ENCODE measurements at regions not wholly inside any gene's neighbourhood (a gene's known extent, or its start where the extent isn't known, plus 50 kb on each side); places are given as distances from the start of the nearest gene placed in this dataset.

DNA sequence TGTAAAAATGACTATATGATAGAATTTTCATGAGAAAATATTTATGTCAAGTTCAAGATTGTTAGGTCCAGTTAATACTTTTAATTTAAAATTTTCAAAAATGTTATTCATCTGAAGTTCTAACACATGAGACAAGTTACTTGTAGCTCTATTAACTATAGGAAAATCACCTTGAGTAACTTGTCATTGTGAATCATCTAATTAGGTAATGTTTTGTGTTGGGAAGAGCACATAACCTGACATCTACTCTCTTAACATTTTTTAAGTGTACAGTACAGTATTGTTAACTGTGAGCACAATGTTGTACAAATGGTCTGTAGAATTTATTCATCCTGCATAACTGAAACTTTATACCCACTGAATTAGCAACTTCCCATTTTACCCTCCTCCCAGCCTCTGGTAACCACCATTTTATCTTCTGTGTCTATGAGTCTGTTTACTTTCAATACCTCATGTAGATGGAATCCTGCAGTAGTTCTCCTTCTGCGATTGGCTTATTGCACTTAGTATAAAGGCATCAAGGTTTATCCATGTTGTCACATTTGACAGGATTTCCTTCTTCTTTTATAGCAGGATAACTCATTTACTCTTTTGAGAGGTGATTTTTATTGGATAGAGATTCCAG, 54.6 kb downstream of the ARL4A start:
- no peaks in the 10 kb centered on the region for H3K36me3 Mint-ChIP-seq (ENCODE audit: low read depth)
- DNase-seq = no peak
- no peaks in the 10 kb centered on the region for H3K9me3 Mint-ChIP-seq
- H3K27me3 Mint-ChIP-seq = no peaks in the 10 kb centered on the region
- H3K27ac Mint-ChIP-seq = no peak overlapping the region
- H3K4me3 Mint-ChIP-seq = no peak overlapping the region
- H3K4me1 Mint-ChIP-seq (ENCODE audit: low read depth) = no peaks in the 10 kb centered on the region

DNA sequence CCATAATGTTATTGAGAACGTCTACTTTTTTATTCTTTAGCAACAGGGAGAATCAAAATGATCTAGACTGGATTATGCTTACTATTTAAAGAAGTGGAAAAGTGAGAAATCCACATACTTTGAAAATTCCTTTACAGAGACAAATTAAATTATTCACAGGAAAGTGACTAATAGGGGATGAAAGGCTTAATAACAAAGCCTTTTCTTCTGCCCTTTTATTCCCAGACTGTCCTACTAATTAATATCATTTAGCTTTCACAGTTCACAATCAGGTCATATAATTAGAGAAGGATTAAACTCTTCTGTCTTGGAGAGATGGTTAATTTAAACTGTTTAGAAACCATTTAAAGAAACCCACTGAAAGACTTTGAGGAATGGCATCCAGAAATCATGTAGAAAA, 58.8 kb downstream of the ARL4A start:
- H3K27ac Mint-ChIP-seq = no peak overlapping the region
- H3K27me3 Mint-ChIP-seq = no peaks in the 10 kb centered on the region
- no peak overlapping the region for H3K4me3 Mint-ChIP-seq
- no peaks in the 10 kb centered on the region for H3K9me3 Mint-ChIP-seq
- no peak for DNase-seq
- no peaks in the 10 kb centered on the region for H3K4me1 Mint-ChIP-seq (ENCODE audit: low read depth)
- no peaks in the 10 kb centered on the region for H3K36me3 Mint-ChIP-seq (ENCODE audit: low read depth)

DNA sequence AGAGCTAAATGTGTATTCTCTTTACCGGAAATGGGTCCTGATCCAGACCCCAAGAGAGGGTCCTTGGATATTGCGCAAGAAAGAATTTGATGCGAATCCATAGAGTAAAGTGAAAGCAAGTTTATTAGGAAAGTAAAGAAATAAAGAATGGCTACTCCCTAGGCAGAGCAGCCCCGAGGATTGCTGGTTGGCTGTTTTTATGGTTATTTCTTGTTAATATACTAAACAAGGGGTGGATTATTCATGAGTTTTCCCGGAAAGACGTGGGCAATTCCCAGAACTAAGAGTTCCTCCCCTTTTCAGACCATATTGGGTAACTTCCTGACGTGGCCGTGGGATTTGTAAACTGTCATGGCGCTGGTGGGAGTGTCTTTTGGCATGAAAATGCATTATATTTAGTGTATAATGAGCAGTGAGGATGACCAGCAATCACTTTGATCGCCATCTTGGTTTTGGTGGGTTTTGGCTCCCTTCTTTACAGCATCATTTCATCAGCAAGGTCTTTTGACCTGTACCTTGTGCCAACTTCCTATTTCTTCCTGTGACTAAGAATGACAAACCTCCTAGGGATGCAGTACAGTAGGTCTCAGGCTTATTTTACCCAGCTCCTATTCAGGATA, 60.4 kb downstream of the ARL4A start:
- H3K27ac Mint-ChIP-seq = no peak overlapping the region
- H3K9me3 Mint-ChIP-seq = no peaks in the 10 kb centered on the region
- no peaks in the 10 kb centered on the region for H3K27me3 Mint-ChIP-seq
- no peaks in the 10 kb centered on the region for H3K36me3 Mint-ChIP-seq (ENCODE audit: low read depth)
- H3K4me3 Mint-ChIP-seq = no peak overlapping the region
- no peaks in the 10 kb centered on the region for H3K4me1 Mint-ChIP-seq (ENCODE audit: low read depth)
- DNase-seq = no peak

DNA sequence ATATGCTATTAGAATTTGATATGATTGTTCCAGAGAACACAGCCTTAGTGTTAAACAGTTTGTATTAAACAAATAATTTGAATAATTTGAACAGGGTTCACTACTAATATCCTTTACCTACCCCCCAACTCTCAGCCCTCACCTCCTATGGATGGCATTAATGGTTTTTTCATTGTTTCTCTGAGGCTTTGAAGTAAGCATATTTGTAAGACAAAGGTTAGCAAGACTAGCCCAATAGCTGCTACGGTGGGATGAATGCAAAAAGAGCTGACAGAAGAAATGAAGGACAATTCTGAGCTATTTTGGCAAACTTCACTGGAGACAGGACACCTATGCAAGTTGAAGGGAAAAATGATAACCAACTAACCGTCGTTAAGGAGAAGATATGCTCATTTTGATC, 61.6 kb downstream of the ARL4A start:
- H3K4me1 Mint-ChIP-seq (ENCODE audit: low read depth) = no peaks in the 10 kb centered on the region
- no peaks in the 10 kb centered on the region for H3K27me3 Mint-ChIP-seq

DNA sequence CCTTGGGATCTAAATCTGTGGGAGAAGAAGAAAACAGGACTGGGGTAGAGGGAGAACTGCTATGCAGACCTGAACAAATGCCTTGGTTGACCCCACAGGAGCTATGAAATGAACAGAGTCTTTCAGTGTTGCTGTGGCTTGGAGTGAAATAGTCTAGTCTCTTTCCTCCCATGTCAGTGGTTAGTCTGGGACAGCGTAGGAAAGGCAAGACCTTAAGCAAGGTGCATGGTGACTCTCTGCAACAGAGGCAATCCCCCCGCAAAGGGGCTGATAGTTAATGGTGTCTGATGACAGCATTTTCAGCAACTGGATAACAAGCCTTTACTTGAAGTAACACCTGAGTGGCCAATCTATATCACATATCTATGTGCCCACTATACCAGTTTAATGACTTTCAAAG, 62.3 kb downstream of the ARL4A start:
- no peak for DNase-seq
- Mint-ChIP-seq H3K27me3 (no peaks in the 10 kb centered on the region), H3K9me3 (no peaks in the 10 kb centered on the region), H3K4me3 (no peak overlapping the region), H3K36me3 (ENCODE audit: low read depth) (no peaks in the 10 kb centered on the region), H3K4me1 (ENCODE audit: low read depth) (no peaks in the 10 kb centered on the region), H3K27ac (no peak overlapping the region)

More for the DNA sequence above, 61.6 kb downstream of the ARL4A start:
- Mint-ChIP-seq H3K36me3 (ENCODE audit: low read depth) (no peaks in the 10 kb centered on the region), H3K27ac (no peak overlapping the region), H3K9me3 (no peaks in the 10 kb centered on the region), H3K4me3 (no peak overlapping the region)
- DNase-seq = no peak

DNA sequence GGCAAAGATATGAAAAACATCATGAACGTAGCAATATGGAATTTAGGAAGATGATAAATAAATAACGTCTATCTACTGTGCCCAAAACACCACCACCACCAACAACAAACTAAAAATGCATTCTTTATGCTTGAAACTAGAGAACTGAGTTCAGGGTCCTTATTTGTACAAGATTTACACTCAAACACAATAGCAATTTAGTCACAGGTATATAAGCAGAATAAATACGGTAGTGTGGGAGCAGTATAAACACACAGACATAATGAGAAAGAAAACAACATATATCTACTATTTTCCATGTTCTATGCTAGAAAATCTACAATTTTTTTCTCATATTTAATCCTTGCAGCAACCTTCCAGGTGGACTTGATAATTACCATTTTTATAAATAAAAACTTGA, 64.3 kb downstream of the ARL4A start:
- no peak overlapping the region for H3K4me3 Mint-ChIP-seq
- H3K9me3 Mint-ChIP-seq = no peaks in the 10 kb centered on the region
- DNase-seq = no peak

DNA sequence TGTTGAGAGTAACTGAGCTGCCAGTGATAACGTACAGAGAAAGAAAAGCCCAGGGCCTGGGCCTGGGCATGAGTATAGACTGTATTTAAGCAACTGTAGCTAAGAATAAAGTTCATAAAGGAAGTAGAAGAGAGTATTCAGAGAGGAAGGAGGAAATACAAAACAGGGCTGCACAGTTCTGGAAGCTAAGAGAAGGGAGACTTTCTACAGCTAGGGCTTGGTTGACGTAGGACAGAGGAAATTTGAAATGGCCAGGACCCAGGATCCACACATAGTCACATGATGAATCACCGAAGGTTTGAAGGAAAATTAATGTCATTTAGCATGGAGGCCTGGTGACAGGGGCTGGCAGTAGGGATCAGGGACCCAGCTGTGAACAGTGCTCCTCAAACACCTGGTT, 66.7 kb downstream of the ARL4A start:
- no peak for DNase-seq
- Mint-ChIP-seq H3K27me3 (no peaks in the 10 kb centered on the region), H3K4me3 (no peak overlapping the region), H3K27ac (no peak overlapping the region), H3K9me3 (no peaks in the 10 kb centered on the region), H3K36me3 (ENCODE audit: low read depth) (no peaks in the 10 kb centered on the region), H3K4me1 (ENCODE audit: low read depth) (no peaks in the 10 kb centered on the region)

More for the DNA sequence above, 64.3 kb downstream of the ARL4A start:
- no peaks in the 10 kb centered on the region for H3K36me3 Mint-ChIP-seq (ENCODE audit: low read depth)
- no peak overlapping the region for H3K27ac Mint-ChIP-seq
- H3K27me3 Mint-ChIP-seq = no peaks in the 10 kb centered on the region
- H3K4me1 Mint-ChIP-seq (ENCODE audit: low read depth) = no peaks in the 10 kb centered on the region

DNA sequence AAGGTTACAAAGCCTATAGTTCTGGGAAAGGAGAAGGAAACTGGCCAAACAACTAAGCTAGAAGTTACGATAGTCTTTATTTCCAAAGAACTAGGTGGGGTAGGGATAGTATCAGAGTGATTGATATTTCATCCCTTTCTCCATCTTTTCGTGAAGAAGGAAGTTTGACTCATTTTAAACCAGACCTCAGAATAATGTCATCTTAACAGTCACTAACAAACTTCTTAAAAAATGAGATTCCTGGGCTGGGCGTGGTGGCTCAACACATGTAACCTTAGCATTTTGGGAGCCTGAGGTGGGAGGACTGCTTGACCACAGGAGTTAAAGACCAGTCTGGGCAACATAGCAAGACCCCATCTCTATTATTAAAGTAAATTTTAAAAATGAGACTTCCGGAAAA, 69.4 kb downstream of the ARL4A start:
- Mint-ChIP-seq H3K27me3 (peaks cover 3% of the 10 kb centered on the region), H3K27ac (no peak overlapping the region)

DNA sequence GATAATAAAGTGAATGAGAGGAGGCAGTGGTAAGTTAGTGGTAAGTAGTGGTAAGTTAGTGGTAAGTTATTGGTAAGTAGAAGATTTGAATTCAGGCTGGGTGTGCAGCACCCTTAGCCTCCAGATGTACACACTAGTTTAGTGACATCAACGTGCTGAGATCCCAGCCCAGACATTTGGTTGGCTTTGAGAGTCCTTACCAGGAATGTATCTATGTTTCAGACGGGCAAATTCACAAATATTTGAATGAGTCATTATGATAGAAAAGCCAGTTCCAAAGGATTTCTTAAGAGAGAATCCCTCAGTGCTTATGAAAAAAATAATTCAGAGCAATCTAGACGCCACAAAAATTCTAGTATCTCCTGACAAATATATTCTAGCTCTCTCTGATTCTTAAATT, 70.0 kb downstream of the ARL4A start:
- DNase-seq = no peak
- no peak overlapping the region for H3K27ac Mint-ChIP-seq

More for the DNA sequence above, 69.4 kb downstream of the ARL4A start:
- Mint-ChIP-seq H3K4me1 (ENCODE audit: low read depth) (no peaks in the 10 kb centered on the region), H3K4me3 (no peak overlapping the region), H3K36me3 (ENCODE audit: low read depth) (peaks cover 3% of the 10 kb centered on the region), H3K9me3 (peaks cover 14% of the 10 kb centered on the region)
- DNase-seq = no peak

DNA sequence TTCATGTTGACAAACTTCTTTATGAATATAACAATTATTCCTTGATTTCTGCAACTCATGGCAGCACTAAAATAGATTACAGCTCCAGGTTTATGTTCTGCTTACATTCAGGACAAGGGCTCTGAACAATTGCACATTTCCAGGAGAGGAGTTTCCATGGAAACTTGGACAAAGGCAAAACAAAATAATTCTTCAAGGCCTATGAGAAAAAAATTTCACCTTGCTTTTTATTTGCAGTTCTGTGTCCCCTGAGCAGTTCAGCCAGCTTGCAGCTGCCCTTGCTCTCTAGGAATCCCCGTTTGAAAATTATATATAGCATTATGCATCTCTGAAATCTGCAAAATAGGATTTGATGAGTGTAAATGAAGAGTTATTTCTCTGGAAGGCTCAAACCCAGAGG, 71.7 kb downstream of the ARL4A start:
- peaks cover 3% of the 10 kb centered on the region for H3K36me3 Mint-ChIP-seq (ENCODE audit: low read depth)
- H3K27me3 Mint-ChIP-seq = peaks cover 8% of the 10 kb centered on the region
- no peaks in the 10 kb centered on the region for H3K4me1 Mint-ChIP-seq (ENCODE audit: low read depth)
- H3K9me3 Mint-ChIP-seq = peaks cover 14% of the 10 kb centered on the region
- no peak for DNase-seq
- H3K4me3 Mint-ChIP-seq = no peak overlapping the region
- H3K27ac Mint-ChIP-seq = no peak overlapping the region

More for the DNA sequence above, 70.0 kb downstream of the ARL4A start:
- H3K36me3 Mint-ChIP-seq (ENCODE audit: low read depth) = peaks cover 3% of the 10 kb centered on the region
- H3K4me1 Mint-ChIP-seq (ENCODE audit: low read depth) = no peaks in the 10 kb centered on the region
- H3K4me3 Mint-ChIP-seq = no peak overlapping the region
- peaks cover 14% of the 10 kb centered on the region for H3K9me3 Mint-ChIP-seq
- H3K27me3 Mint-ChIP-seq = peaks cover 8% of the 10 kb centered on the region

DNA sequence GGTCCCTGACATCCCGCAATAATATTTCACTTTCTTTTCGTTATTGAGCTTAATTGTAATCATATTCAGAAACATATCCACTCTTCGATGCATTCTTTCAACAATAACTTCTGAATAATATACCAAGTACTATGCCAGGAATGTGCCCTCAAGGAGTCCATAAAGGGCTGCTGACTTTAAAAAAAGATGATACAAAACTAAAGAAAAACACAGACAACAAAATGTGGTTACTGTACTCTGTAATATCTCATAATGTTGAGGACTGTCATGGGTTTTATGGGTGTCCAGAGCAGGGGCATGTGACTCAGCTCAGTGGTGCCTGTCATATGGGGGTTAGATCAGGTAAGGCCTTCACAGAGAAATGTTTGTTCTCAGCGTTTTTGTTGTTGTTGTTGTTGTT, 73.7 kb downstream of the ARL4A start:
- H3K27ac Mint-ChIP-seq = no peak overlapping the region
- H3K4me1 Mint-ChIP-seq (ENCODE audit: low read depth) = no peaks in the 10 kb centered on the region
- no peak overlapping the region for H3K4me3 Mint-ChIP-seq
- peaks cover 14% of the 10 kb centered on the region for H3K9me3 Mint-ChIP-seq
- H3K36me3 Mint-ChIP-seq (ENCODE audit: low read depth) = peaks cover 3% of the 10 kb centered on the region
- H3K27me3 Mint-ChIP-seq = peaks cover 8% of the 10 kb centered on the region
- DNase-seq = no peak

DNA sequence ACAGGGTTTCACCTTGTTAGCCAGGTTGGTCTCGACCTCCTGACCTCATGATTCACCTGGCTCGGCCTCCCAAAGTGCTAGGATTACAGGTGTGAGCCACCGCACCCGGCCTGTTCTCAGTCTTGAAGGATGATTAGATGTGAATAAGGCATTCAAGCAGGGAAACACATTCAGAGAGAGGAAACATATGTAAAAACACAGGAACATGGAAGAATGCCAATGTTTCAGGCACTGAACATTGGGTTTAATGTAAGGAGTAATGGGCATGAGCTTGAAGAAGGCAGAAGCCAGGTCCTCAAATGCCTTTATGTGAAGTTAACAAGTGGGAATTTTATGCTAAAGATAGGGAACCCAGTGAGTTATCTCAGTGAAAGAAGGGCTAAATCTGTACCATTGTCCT, 74.3 kb downstream of the ARL4A start:
- peaks cover 14% of the 10 kb centered on the region for H3K9me3 Mint-ChIP-seq
- H3K27me3 Mint-ChIP-seq = peaks cover 10% of the 10 kb centered on the region
- H3K27ac Mint-ChIP-seq = no peak overlapping the region
- no peaks in the 10 kb centered on the region for H3K4me1 Mint-ChIP-seq (ENCODE audit: low read depth)
- no peak for DNase-seq
- peaks cover 3% of the 10 kb centered on the region for H3K36me3 Mint-ChIP-seq (ENCODE audit: low read depth)
- no peak overlapping the region for H3K4me3 Mint-ChIP-seq

DNA sequence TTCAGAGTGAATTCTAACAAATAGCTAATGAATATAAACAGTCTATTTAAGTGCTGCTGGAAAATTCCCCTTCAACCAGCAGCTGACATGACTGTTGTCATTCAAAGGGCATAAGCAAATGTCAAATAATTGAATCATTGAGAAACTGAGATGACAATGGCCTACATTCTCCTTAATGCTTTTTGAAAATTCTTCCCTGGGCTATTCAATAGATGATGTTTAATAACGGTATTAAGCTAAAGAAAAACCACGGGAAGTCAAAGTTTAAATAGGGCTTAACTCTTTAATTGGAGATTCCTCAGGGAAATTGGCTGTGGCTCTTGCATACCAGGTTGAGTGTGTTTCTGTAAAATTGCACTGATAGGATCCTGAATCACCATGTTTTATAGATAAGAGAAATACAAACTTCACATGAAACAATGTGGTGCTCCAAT, 77.0 kb downstream of the ARL4A start:
- Mint-ChIP-seq H3K9me3 (peaks cover 14% of the 10 kb centered on the region), H3K4me3 (no peak overlapping the region), H3K27ac (no peak overlapping the region), H3K36me3 (ENCODE audit: low read depth) (peaks cover 3% of the 10 kb centered on the region), H3K4me1 (ENCODE audit: low read depth) (no peaks in the 10 kb centered on the region), H3K27me3 (peaks cover 10% of the 10 kb centered on the region)
- DNase-seq = no peak

DNA sequence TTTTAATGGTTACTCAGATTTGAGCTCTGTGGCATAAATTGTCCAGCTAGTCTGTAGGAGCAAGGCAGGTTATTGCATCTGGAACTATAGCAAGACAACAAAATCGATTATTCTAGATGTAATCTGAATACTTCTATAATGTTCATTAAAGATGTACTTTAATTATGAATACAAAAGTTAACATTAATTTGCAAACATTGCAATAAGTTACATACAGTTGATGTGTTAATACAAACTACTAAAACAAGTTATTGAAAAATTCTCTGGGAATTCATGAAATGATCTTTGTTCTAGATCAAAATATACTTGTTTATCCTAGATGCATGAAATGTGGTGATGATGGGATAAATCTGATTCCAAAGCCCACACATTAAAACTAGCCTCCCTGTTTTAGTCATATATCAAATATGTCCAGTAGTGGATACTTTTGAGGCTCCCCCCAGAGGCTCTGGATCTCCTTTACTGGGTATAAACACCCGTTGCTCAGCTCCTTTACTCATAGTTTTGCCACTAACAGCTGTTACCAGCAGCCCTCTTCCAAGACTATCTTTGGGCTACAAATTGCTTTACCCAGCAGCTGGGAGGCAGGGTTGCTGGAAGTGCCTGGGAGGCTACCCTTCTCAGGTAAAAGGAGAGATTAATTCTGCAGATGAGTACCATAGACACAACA, 78.1 kb downstream of the ARL4A start:
- H3K4me3 Mint-ChIP-seq = no peak overlapping the region
- H3K27ac Mint-ChIP-seq = no peak overlapping the region
- no peak for DNase-seq
- H3K9me3 Mint-ChIP-seq = peaks cover 5% of the 10 kb centered on the region
- no peaks in the 10 kb centered on the region for H3K36me3 Mint-ChIP-seq (ENCODE audit: low read depth)
- no peaks in the 10 kb centered on the region for H3K4me1 Mint-ChIP-seq (ENCODE audit: low read depth)
- peaks cover 13% of the 10 kb centered on the region for H3K27me3 Mint-ChIP-seq

DNA sequence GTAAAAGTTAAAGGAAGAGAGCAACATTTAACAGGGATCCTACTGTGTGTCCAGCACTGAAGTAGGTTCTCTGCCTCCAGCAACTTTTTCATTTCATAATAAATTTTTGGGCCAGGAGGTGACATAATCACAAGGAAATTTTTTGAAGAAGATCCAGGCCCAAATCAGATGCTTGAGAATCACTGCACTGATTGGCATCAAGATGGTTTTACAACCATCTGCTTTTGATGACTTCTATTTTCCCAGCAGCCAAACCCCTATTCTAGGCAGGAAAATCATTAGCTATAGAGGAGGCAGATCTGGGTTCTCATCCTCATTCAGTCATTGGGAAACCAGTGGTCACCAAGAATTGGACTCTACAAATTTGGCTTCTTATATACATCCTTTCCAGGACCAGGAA, 79.0 kb downstream of the ARL4A start:
- Mint-ChIP-seq H3K36me3 (ENCODE audit: low read depth) (no peaks in the 10 kb centered on the region), H3K4me1 (ENCODE audit: low read depth) (no peaks in the 10 kb centered on the region), H3K4me3 (no peak overlapping the region), H3K27me3 (peaks cover 10% of the 10 kb centered on the region), H3K9me3 (no peaks in the 10 kb centered on the region), H3K27ac (no peak overlapping the region)
- no peak for DNase-seq

All from activated T-cell treated with anti-CD3 and anti-CD28 coated beads, Interleukin-2, amount 50 U/mL, for 24 hours (primary cell).